SJSA1 (cell line): ENCODE measurements at regions not wholly inside any gene's neighbourhood (a gene's known extent, or its start where the extent isn't known, plus 50 kb on each side); places are given as distances from the start of the nearest gene placed in this dataset.

Experiments
- DNase-seq, 2 experiments: peaks; one replicate each; pipeline ENCODE4 v3.0.0-alpha.2; 2015 to 2020; ENCODE audit warnings: low spot score in 2 of 2, low read depth in 1 of 2
- H3K27ac ChIP-seq: fragments of 250-450 bp; sonication (Bioruptor Pico); 2 replicates; pipeline ENCODE4 v1.5.1; 2020; ENCODE audit warnings: mild to moderate bottlenecking, moderate library complexity
- H3K27me3 ChIP-seq: fragments of 250-450 bp; sonication (Bioruptor Pico); replicated peaks from 2 replicates; pipeline ENCODE4 v1.5.1; 2020; ENCODE audit warnings: mild to moderate bottlenecking, moderate library complexity
- H3K36me3 ChIP-seq: fragments of 250-450 bp; sonication (Bioruptor Pico); 2 replicates; pipeline ENCODE4 v1.5.1; 2020; ENCODE audit warnings: mild to moderate bottlenecking
- H3K4me1 ChIP-seq: fragments of 250-450 bp; sonication (Bioruptor Pico); replicated peaks from 2 replicates; pipeline ENCODE4 v1.6.1; 2021; ENCODE audit warnings: mild to moderate bottlenecking
- H3K4me3 ChIP-seq: fragments of 250-450 bp; sonication (Bioruptor Pico); 2 replicates; pipeline ENCODE4 v1.5.1; 2020; ENCODE audit warnings: mild to moderate bottlenecking
- H3K9me3 ChIP-seq: fragments of 250-450 bp; sonication (Bioruptor Pico); replicated peaks from 2 replicates; pipeline ENCODE4 v1.5.1; 2020; ENCODE audit warnings: mild to moderate bottlenecking

- Histone ChIP-seq H3K4me3 (no peak overlapping the region), H3K4me1 (peaks cover 28% of the 10 kb centered on the region), H3K36me3 (no peaks in the 10 kb centered on the region), H3K9me3 (no peaks in the 10 kb centered on the region), H3K27me3 (no peaks in the 10 kb centered on the region), H3K27ac (peak overlapping the region; percentile 97)
- DNase-seq = peak; percentile 99 to 100
Observed at GRCh38 chr15:58331913-58332675, 99.7 kb upstream of the LIPC start.

GRCh38 chr15:58332676-58333400, 99.0 kb upstream of the LIPC start:
- no peaks in the 10 kb centered on the region for H3K36me3 ChIP-seq
- H3K4me3 ChIP-seq = no peak overlapping the region

DNA sequence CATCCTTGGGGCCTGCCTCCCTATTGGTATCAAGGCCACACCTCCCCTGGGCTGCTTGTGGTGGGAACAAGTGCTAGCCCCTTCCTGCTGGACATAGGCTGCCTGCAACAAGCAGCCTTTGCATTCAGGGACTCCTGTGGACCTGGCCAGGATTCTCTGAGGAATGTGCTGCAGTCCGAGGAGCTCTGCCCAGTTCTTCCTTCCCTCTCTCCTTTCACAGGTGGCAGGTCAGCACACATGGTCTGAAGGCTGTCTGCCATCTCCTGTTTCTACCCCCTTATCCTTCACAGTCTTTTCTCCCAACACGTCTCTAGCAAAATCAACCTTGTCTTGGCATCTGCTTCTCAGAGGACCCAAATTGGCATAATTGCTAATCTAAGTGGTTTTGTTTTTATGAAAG, 97.0 kb upstream of the LIPC start:
- peaks cover 28% of the 10 kb centered on the region for H3K4me1 ChIP-seq
- H3K36me3 ChIP-seq = no peaks in the 10 kb centered on the region
- DNase-seq = no peak
- H3K9me3 ChIP-seq = no peaks in the 10 kb centered on the region
- no peak overlapping the region for H3K27ac ChIP-seq
- no peak overlapping the region for H3K4me3 ChIP-seq
- H3K27me3 ChIP-seq = no peaks in the 10 kb centered on the region

More at GRCh38 chr15:58332676-58333400, 99.0 kb upstream of the LIPC start:
- no peaks in the 10 kb centered on the region for H3K9me3 ChIP-seq
- peak overlapping the region; percentile 97 for H3K27ac ChIP-seq
- peaks cover 28% of the 10 kb centered on the region for H3K4me1 ChIP-seq
- H3K27me3 ChIP-seq = no peaks in the 10 kb centered on the region
- peak in 1 of 2 experiments; percentile 90 for DNase-seq

DNA sequence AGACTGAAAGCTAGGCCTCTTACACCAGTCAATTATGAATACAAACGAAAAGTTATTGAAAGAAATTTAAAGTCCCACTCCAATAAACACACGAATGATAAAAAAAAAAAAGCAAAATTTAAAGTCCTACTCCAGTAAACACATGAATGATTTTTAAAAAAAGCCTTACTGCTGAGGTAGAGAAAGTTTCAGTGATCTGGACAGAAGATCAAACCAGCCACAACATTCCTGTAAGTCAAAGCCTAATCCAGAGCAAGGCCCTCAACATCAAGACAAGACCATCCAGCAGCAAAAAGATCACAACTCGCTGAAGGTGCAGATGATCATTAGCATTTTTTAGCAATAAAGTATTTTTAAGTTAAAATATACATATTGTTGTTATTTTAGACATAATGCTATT, 95.6 kb upstream of the LIPC start:
- no peak for DNase-seq
- Histone ChIP-seq H3K9me3 (no peaks in the 10 kb centered on the region), H3K4me1 (peaks cover 24% of the 10 kb centered on the region), H3K27ac (no peak overlapping the region), H3K27me3 (no peaks in the 10 kb centered on the region), H3K4me3 (no peak overlapping the region), H3K36me3 (no peaks in the 10 kb centered on the region)

- Histone ChIP-seq H3K27me3 (no peaks in the 10 kb centered on the region), H3K9me3 (no peaks in the 10 kb centered on the region), H3K27ac (no peak overlapping the region), H3K36me3 (no peaks in the 10 kb centered on the region), H3K4me3 (no peak overlapping the region), H3K4me1 (peaks cover 14% of the 10 kb centered on the region)
- no peak for DNase-seq
Observed at GRCh38 chr15:58340176-58340575, 91.6 kb upstream of the LIPC start.

DNA sequence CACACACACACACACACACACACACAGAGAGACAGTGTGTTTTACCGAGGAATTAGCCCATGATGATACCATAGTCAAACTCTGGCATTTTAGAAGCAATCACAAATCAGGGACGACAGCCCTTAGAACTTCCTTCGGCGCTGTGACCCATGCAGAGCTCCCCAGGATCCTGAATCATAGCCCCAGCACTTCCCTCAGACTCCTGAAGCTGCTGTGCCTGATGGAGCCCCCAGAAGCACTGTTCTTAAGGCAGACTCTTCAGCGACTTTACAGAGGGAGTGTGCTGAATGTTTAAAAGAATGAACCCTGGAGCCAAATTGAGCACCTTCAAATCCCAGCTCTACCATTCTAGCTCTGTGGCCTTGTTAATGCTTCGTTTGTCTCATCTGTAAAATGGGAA, 89.3 kb upstream of the LIPC start:
- no peaks in the 10 kb centered on the region for H3K9me3 ChIP-seq
- DNase-seq = no peak
- no peak overlapping the region for H3K4me3 ChIP-seq
- peaks cover 27% of the 10 kb centered on the region for H3K4me1 ChIP-seq
- no peaks in the 10 kb centered on the region for H3K27me3 ChIP-seq
- H3K27ac ChIP-seq = no peak overlapping the region
- no peaks in the 10 kb centered on the region for H3K36me3 ChIP-seq

DNA sequence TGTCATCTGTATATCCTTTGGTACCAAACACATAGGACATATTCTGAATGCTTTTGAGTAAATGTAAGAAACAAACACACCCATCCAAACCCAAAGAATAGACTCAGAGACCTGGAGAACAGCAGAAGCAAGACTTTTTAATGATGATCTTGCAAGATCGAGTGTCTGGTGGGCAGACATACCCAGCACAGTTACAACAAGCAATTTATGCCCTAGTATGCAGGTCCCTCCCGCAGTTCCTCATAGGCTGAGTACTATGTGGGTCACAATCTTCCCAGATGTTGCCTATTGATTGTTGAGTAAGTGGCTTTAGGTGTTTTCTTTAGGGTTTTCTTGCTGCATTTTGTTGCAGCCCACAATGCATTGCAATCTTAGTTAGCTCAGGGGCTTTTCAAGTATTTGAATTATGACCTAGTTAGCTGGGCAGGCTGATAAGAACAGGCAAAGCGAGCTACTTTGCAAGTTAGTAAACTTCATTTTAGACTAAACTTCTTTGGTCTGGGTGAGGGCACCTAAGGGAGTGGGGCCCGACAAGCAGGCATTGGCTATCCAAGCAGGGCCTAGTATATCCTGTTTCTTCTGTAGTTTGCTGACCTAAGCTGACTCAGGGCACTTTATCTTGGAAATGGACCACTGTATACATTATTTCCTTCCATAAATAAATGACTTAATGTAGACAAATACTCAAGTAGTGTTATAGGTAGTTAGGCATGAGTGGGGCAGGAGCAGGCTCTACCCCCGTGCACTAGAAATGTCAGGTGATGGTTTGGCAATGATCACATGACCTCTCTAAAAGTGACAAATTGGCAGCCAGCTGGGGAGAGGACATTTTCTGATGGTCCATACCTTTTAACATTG, 87.3 kb upstream of the LIPC start:
- Histone ChIP-seq H3K36me3 (no peaks in the 10 kb centered on the region), H3K4me3 (no peak overlapping the region), H3K9me3 (no peaks in the 10 kb centered on the region), H3K27me3 (no peaks in the 10 kb centered on the region), H3K27ac (no peak overlapping the region), H3K4me1 (peaks cover 27% of the 10 kb centered on the region)
- no peak for DNase-seq

GRCh38 chr15:58346361-58346760, 85.4 kb upstream of the LIPC start:
- no peak overlapping the region for H3K27ac ChIP-seq
- peak; percentile 75 to 82 for DNase-seq
- no peaks in the 10 kb centered on the region for H3K9me3 ChIP-seq
- no peaks in the 10 kb centered on the region for H3K36me3 ChIP-seq
- H3K4me1 ChIP-seq = peaks cover 27% of the 10 kb centered on the region
- no peak overlapping the region for H3K4me3 ChIP-seq
- no peaks in the 10 kb centered on the region for H3K27me3 ChIP-seq

DNA sequence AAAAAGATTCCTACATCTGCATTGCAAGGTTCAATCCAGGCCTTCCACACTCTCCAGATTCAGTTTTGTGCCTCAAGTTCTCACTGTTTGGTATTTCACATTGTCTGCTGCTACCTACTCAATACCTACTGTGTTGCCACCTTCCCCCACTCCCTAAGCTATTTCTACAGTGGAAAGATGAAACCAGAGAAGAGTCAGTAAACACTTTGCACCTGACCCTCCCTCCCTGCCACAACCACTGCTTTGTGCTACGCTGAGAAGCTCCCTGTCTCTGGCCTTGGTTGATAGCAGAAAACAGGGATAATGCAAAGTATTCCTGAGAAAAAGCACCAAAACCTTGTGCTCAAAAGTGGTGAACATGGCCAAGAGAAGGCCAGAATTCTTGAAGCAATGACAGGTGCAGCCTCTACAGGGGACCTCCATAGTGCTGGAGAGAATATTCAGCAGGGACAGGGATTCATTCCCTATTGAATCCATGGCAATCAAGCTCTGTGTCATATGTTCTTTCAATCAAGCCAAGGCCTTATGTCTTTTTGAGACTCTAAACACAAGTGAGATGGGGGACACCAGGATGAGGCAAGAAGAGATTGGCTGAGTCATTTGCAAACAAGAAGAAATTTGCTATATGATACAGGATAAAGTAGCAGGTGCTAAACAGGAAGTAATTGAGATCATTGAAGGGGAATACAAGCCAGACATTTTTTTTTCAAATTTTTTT, 83.5 kb upstream of the LIPC start:
- peaks cover 27% of the 10 kb centered on the region for H3K4me1 ChIP-seq
- H3K27me3 ChIP-seq = no peaks in the 10 kb centered on the region
- no peaks in the 10 kb centered on the region for H3K9me3 ChIP-seq
- H3K36me3 ChIP-seq = no peaks in the 10 kb centered on the region
- no peak for DNase-seq
- no peak overlapping the region for H3K27ac ChIP-seq
- H3K4me3 ChIP-seq = no peak overlapping the region

- no peak for DNase-seq
- H3K27me3 ChIP-seq = no peaks in the 10 kb centered on the region
- no peaks in the 10 kb centered on the region for H3K36me3 ChIP-seq
- no peak overlapping the region for H3K27ac ChIP-seq
- no peaks in the 10 kb centered on the region for H3K4me1 ChIP-seq
- no peak overlapping the region for H3K4me3 ChIP-seq
- no peaks in the 10 kb centered on the region for H3K9me3 ChIP-seq
Observed at GRCh38 chr15:58352026-58352929, 79.5 kb upstream of the LIPC start.

GRCh38 chr15:58355382-58355971, 76.3 kb upstream of the LIPC start:
- Histone ChIP-seq H3K4me3 (no peak overlapping the region), H3K9me3 (no peaks in the 10 kb centered on the region), H3K27me3 (no peaks in the 10 kb centered on the region), H3K4me1 (peaks cover 4% of the 10 kb centered on the region), H3K27ac (no peak overlapping the region), H3K36me3 (no peaks in the 10 kb centered on the region)
- no peak for DNase-seq

DNA sequence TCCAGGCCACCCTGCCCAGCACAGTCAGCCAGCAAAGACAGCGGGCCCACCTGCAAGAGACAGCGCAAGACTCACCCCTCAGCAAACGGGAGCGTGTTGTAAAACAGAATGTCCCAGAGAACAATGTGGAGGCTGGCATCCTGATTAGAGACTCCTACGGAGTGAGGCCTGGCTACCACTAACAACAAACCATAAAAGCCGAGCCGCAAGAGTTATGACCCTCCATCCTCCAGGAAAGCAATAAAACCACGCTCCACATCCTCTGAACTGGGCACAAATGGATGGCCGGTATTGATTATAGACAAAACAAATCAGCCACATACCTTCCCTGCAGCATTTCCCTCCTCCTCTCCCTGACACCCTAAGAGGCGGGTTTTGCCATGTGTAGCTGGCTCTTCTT, 75.8 kb upstream of the LIPC start:
- Histone ChIP-seq H3K27me3 (no peaks in the 10 kb centered on the region), H3K9me3 (no peaks in the 10 kb centered on the region), H3K4me1 (peaks cover 9% of the 10 kb centered on the region), H3K4me3 (no peak overlapping the region), H3K27ac (no peak overlapping the region), H3K36me3 (no peaks in the 10 kb centered on the region)
- no peak for DNase-seq
